ENCODE measurements at regions not wholly inside any gene's neighbourhood (a gene's known extent, or its start where the extent isn't known, plus 50 kb on each side); places are given as distances from the start of the nearest gene placed in this dataset.

DNA sequence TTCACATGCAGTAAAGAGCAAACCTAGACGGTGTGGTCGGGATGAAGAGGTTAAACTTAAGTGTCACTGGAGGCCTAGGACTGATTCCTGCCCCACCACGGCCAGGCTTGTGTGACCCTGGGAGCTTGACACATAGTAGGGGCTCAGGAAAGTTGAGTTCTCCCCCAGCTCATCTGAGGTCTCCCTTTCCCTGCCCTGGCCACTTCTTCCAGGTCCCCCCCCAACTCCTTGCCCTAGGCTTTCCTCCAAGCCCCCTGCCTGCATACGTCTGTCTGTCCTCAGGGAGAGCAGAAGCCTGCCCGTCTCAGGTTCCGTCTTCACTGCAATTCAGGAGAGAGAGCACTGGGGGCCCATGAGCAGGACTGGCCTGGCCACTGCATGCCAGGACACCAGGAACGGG is 225.8 kb downstream of the PTPRU start:
- no peaks in the 10 kb centered on the region for H3K4me1 ChIP-seq (ENCODE audit: control insufficient read depth, low read depth, low read length)
- H3K27me3 ChIP-seq (ENCODE audit: control insufficient read depth, insufficient read depth, low read length): no peaks in the 10 kb centered on the region
- H3K27ac ChIP-seq (ENCODE audit: low read length): no peak overlapping the region
- H3K9me3 ChIP-seq (ENCODE audit: control insufficient read depth, low read depth, low read length): no peaks in the 10 kb centered on the region
- H3K9ac ChIP-seq (ENCODE audit: low read length): no peak overlapping the region
- H3K36me3 ChIP-seq (ENCODE audit: control insufficient read depth, low read depth, low read length): no peaks in the 10 kb centered on the region
- H3K4me3 ChIP-seq (ENCODE audit: low read length): no peak overlapping the region

DNA sequence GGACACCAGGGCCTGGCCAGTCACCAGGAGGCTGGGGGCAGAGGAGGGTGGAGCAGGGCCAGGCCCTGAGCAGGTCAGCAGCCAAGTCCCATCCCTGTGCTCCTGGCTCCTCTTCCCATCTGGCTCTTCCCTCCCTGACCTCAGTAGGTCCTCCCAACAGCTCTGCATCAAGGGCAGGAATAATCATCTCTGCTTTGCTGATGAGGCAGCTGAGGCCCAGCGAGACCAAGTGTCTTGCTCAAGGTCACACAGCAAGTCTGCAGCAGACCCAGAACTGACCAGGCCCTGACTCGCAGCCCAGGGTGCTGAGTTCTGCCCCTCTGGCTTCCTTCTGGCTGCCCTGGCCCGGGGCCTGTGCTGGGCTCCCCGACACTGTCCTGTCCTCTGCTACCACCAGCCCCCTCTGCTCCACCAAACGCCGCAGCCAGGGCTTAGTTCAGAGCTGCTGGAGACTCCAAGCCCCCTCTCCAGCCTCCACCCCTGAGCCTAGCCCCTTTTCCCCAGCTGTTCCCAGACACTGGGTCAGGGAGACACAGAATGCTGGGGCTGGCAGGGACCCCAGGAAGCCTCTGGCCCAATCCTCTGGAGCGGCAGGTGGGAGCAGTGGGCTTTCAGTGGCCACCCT is 224.9 kb downstream of the PTPRU start:
- H3K9ac ChIP-seq (ENCODE audit: low read length): no peak overlapping the region
- H3K27me3 ChIP-seq (ENCODE audit: control insufficient read depth, insufficient read depth, low read length): no peaks in the 10 kb centered on the region
- H3K36me3 ChIP-seq (ENCODE audit: control insufficient read depth, low read depth, low read length): no peaks in the 10 kb centered on the region
- no peaks in the 10 kb centered on the region for H3K4me1 ChIP-seq (ENCODE audit: control insufficient read depth, low read depth, low read length)
- H3K9me3 ChIP-seq (ENCODE audit: control insufficient read depth, low read depth, low read length): no peaks in the 10 kb centered on the region
- H3K4me3 ChIP-seq (ENCODE audit: low read length): no peak overlapping the region
- no peak overlapping the region for H3K27ac ChIP-seq (ENCODE audit: low read length)

DNA sequence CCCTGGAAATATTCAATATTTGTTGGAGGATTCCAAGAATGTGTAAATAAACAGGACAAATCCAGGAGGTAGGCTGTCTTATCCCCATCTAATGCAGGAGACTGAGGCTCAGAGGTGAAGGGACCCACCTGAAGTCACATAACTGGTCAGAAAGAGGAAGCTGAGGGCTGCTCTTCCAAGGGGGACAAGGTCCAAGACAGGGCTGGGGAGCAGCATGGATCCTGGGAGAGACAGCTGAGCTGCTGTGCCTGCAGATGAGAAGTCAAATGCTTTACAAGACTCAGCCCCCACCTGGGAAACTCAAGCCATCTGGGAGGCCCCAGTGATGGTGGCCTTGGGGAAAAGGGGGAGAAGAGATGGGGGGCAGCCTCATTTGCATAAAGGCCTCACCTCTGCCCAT is 224.4 kb downstream of the PTPRU start:
- Histone ChIP-seq H3K4me3 (ENCODE audit: low read length) (no peak overlapping the region), H3K4me1 (ENCODE audit: control insufficient read depth, low read depth, low read length) (no peaks in the 10 kb centered on the region), H3K36me3 (ENCODE audit: control insufficient read depth, low read depth, low read length) (no peaks in the 10 kb centered on the region), H3K9me3 (ENCODE audit: control insufficient read depth, low read depth, low read length) (no peaks in the 10 kb centered on the region), H3K9ac (ENCODE audit: low read length) (no peak overlapping the region), H3K27ac (ENCODE audit: low read length) (no peak overlapping the region), H3K27me3 (ENCODE audit: control insufficient read depth, insufficient read depth, low read length) (no peaks in the 10 kb centered on the region)

DNA sequence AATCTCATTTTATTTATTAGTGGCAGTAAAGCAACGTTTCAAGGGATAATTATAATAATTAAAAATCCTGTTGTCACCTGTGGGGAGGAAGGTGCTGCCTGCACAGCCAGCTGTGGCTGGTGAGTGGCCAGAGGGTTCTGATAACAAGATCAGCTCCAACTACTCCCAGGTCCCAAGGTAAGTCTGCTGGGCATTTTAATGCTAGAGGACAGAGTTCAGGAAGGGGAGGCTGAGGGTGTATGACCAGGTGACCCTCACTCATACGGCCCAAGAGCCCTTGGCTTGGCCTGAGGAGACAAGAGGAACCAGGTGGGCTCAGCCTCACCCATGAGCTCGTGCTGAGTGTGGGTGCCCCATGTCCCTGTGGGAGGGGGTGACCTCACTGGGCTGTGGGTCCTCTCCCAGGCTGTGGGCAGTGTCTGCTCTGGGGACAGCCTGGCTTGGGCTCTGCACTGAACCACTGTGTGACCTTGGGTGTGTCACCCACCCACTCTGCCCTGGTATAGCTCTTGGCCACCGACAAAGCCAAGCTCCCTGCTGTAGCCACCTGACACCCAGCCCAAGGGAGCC is 223.8 kb downstream of the PTPRU start:
- Histone ChIP-seq H3K9ac (ENCODE audit: low read length) (no peak overlapping the region), H3K4me1 (ENCODE audit: control insufficient read depth, low read depth, low read length) (no peaks in the 10 kb centered on the region), H3K27me3 (ENCODE audit: control insufficient read depth, insufficient read depth, low read length) (no peaks in the 10 kb centered on the region), H3K36me3 (ENCODE audit: control insufficient read depth, low read depth, low read length) (no peaks in the 10 kb centered on the region), H3K9me3 (ENCODE audit: control insufficient read depth, low read depth, low read length) (no peaks in the 10 kb centered on the region), H3K27ac (ENCODE audit: low read length) (no peak overlapping the region), H3K4me3 (ENCODE audit: low read length) (no peak overlapping the region)

DNA sequence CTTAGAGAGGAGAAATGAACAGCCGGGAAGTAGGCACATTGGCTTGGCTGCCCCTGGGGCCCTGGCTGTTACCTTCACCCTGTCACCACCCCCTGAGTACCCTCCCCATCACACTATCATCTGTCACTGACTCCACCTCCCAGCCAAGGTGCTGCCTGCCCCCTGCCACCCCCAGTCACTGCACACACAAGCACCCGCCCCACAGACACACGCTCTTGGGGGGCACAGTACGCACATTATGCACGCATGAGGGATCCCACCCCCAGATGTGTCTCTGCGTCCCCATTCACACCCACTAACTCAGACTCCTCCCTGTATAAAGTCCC is 223.3 kb downstream of the PTPRU start:
- Histone ChIP-seq H3K36me3 (ENCODE audit: control insufficient read depth, low read depth, low read length) (no peaks in the 10 kb centered on the region), H3K4me3 (ENCODE audit: low read length) (no peak overlapping the region), H3K4me1 (ENCODE audit: control insufficient read depth, low read depth, low read length) (no peaks in the 10 kb centered on the region), H3K9ac (ENCODE audit: low read length) (no peak overlapping the region), H3K27me3 (ENCODE audit: control insufficient read depth, insufficient read depth, low read length) (no peaks in the 10 kb centered on the region), H3K27ac (ENCODE audit: low read length) (no peak overlapping the region), H3K9me3 (ENCODE audit: control insufficient read depth, low read depth, low read length) (no peaks in the 10 kb centered on the region)

DNA sequence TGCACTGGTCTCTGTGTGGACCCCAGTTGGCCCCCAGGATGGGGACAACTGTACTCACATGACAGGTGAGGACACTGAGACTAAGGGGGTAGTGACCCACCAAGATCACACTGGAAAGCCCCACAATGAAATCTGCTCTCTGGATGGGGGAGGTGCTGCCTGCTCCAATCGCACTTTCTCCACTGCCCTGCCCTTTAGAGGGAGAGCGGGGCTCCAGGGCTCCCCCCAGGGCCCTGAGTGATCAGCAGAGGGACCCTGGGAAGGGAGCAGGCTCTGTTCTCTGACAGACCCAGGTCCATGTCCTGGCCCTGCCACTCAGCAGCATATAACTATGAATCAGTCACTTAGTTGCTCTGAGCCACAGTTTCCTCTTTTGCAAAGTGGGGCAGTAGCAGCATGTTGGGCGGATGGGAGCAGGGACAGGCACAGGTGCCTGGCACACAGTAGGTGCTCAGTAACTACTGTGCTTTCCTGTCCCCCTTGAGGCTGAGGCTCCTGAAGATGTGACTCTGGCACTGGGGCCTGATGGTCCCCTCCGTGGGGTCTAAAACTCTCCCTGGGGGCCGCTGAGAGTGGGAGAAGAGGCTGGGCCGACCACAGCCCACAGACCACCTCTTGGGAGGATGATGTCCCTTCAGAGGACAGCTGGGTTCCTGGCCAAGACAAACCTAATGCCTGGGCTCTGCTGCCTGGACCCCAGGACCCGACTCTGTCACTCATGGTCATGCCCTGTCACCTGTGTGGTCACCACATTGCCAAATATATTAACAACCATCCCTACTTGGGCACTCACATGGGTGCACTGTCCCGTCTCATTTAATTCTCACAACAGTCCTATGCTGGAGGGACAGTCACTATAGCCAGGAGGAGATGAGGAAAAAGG is 222.7 kb downstream of the PTPRU start:
- no peaks in the 10 kb centered on the region for H3K4me1 ChIP-seq (ENCODE audit: control insufficient read depth, low read depth, low read length)
- no peak overlapping the region for H3K9ac ChIP-seq (ENCODE audit: low read length)
- no peaks in the 10 kb centered on the region for H3K27me3 ChIP-seq (ENCODE audit: control insufficient read depth, insufficient read depth, low read length)
- no peaks in the 10 kb centered on the region for H3K36me3 ChIP-seq (ENCODE audit: control insufficient read depth, low read depth, low read length)
- no peaks in the 10 kb centered on the region for H3K9me3 ChIP-seq (ENCODE audit: control insufficient read depth, low read depth, low read length)
- H3K27ac ChIP-seq (ENCODE audit: low read length): no peak overlapping the region
- no peak overlapping the region for H3K4me3 ChIP-seq (ENCODE audit: low read length)

DNA sequence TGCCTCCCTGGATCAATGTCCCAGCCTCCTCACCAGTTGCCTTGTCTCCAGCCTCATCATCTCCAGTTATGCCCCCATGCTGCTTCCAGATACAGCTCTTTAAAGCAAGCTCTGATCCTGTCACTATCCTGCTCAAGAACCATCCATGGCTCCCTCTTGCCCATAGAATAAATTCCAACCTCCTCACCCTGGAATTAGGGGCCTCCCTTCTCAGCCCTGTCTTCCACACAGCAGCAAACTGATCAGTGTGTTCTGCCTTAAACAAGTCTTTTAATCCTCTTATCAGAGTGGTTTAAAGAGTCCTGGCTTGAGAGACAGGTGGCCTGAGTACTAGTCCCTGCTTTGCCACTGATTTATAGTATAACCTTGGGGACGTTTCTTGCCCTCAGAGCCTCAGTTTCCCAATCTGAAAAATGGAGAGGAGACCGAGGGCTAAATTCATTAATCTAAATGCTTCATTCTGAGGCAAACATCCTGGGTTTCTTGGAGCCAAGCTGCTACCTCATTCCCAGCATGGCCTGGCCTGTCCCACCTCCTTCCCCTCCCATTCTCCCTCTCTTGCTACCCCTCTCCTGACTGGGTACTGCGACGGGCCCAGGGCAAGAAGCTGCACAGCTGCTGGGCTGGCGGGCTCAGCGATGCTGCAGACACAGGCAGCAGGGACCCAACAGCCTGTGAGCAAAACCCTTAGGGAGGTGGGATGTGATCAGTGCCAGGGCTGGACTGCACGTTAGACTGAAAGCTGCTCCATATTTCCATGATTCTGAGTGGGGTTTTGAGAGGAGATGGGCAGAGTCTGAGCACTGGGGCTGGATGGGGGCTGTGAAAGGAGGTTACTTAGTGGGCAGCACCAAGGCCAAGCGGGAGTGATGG is 221.4 kb downstream of the PTPRU start:
- no peaks in the 10 kb centered on the region for H3K9me3 ChIP-seq (ENCODE audit: control insufficient read depth, low read depth, low read length)

DNA sequence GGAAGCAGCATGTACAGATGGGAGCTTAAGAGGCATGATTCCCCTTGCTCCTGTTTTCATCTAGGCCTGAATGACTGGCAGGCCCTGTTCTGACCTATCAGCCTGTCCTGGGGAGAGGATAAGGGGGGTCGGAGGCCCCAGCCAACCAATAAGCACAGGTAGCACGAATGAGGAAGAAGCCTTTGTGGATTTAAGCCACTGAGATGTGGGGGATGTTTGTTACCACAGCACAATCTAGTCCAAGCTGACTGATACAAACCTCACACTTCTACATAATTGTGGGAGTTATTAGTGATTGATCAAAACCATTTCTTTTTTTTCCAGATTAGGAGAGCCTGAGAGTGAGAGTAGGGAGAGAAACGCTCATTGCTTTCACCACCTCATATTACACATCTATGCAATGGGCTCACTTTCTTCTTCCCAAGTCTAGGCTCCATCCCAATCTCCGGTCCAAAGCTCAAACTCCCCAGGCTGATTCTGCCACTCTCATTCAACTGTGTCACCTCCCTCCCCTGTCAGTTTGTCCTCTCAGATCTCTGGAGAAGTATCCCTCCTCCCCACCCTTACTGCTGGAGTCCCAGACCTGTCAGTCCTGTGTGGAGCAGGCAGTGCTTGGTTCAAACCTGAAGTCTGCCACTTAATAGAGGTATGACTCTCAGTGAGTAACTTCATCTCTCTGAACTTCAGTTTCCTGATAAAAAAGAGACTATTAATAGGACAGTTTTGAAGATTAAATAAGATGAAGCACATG is 220.5 kb downstream of the PTPRU start:
- no peaks in the 10 kb centered on the region for H3K27me3 ChIP-seq (ENCODE audit: control insufficient read depth, insufficient read depth, low read length)
- no peak overlapping the region for H3K9ac ChIP-seq (ENCODE audit: low read length)
- no peaks in the 10 kb centered on the region for H3K4me1 ChIP-seq (ENCODE audit: control insufficient read depth, low read depth, low read length)
- H3K4me3 ChIP-seq (ENCODE audit: low read length): no peak overlapping the region
- H3K36me3 ChIP-seq (ENCODE audit: control insufficient read depth, low read depth, low read length): no peaks in the 10 kb centered on the region
- H3K27ac ChIP-seq (ENCODE audit: low read length): no peak overlapping the region
- H3K9me3 ChIP-seq (ENCODE audit: control insufficient read depth, low read depth, low read length): no peaks in the 10 kb centered on the region

More for the DNA sequence above, 221.4 kb downstream of the PTPRU start:
- Histone ChIP-seq H3K27me3 (ENCODE audit: control insufficient read depth, insufficient read depth, low read length) (no peaks in the 10 kb centered on the region), H3K4me3 (ENCODE audit: low read length) (no peak overlapping the region), H3K9ac (ENCODE audit: low read length) (no peak overlapping the region), H3K27ac (ENCODE audit: low read length) (no peak overlapping the region), H3K4me1 (ENCODE audit: control insufficient read depth, low read depth, low read length) (no peaks in the 10 kb centered on the region), H3K36me3 (ENCODE audit: control insufficient read depth, low read depth, low read length) (no peaks in the 10 kb centered on the region)

DNA sequence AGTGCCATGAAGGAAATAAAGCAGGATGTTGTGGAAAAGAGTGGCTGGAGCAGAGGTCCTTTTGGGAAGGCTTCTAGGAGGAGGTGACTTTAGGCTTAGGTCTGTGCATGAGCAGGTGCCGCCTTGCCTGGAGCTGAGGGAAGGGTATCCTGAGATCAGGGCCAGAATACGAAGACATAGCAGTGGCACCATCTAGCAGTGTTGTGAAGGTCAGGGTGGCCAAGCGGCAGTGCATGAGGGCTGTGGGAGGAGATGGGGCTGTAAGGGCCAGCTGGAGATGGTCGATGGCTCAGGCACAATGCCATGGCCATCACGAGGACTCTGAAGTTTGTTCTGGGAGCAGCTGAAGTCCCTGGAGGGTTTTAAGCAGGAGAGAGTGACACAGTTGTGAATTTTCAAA is 219.5 kb downstream of the PTPRU start:
- no peaks in the 10 kb centered on the region for H3K9me3 ChIP-seq (ENCODE audit: control insufficient read depth, low read depth, low read length)
- H3K27ac ChIP-seq (ENCODE audit: low read length): no peak overlapping the region
- no peak overlapping the region for H3K9ac ChIP-seq (ENCODE audit: low read length)

DNA sequence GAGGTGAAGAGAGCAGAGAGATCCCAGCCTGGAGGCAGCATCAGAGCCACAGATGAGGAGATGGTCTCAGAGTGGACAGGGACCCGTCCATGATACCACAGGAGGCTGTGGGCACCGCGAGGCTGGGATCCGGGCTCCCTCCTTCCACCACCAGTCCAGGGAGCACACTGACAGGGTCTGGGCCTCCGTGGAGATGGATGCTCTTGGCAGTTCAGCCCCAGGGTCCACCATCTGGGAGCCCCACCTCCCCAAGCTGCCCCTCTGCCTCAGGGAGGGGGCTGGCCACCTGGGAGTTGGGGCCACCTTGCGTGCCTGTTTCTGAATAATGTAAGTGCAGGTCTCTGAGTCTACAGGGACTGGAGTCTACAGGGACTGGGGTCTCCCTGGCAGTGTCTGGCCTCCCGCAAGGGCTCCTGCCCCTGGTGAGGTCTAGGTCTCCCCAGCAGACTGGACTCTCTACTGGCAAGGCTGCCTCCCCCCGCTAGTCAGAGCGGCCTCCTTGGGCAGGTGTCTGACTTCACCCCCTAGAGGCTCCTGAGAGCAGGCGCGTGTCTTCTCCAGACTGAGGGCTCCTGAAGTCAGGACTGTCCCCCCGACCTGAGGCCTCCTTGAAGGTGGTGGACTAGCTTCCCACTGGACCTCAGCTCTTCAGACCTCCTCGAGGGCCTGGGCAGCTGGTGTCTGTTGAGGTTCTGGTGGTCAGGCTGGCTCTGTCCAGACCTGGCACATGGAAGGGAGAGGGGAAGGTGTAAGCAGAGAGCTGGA is 218.5 kb downstream of the PTPRU start:
- Histone ChIP-seq H3K9ac (ENCODE audit: low read length) (no peak overlapping the region), H3K4me3 (ENCODE audit: low read length) (no peak overlapping the region), H3K9me3 (ENCODE audit: control insufficient read depth, low read depth, low read length) (no peaks in the 10 kb centered on the region), H3K4me1 (ENCODE audit: control insufficient read depth, low read depth, low read length) (no peaks in the 10 kb centered on the region), H3K27me3 (ENCODE audit: control insufficient read depth, insufficient read depth, low read length) (no peaks in the 10 kb centered on the region), H3K36me3 (ENCODE audit: control insufficient read depth, low read depth, low read length) (no peaks in the 10 kb centered on the region), H3K27ac (ENCODE audit: low read length) (no peak overlapping the region)

More for the DNA sequence above, 219.5 kb downstream of the PTPRU start:
- H3K4me3 ChIP-seq (ENCODE audit: low read length): no peak overlapping the region
- no peaks in the 10 kb centered on the region for H3K4me1 ChIP-seq (ENCODE audit: control insufficient read depth, low read depth, low read length)
- H3K36me3 ChIP-seq (ENCODE audit: control insufficient read depth, low read depth, low read length): no peaks in the 10 kb centered on the region
- no peaks in the 10 kb centered on the region for H3K27me3 ChIP-seq (ENCODE audit: control insufficient read depth, insufficient read depth, low read length)

Data from iPS-18a (cell line).